AG10803 (cell line): ENCODE measurements at regions not wholly inside any gene's neighbourhood (a gene's known extent, or its start where the extent isn't known, plus 50 kb on each side); places are given as distances from the start of the nearest gene placed in this dataset.

Source experiments
- DNase-seq: peaks from one replicate; pipeline ENCODE4 v3.0.0; 2010; ENCODE audit warnings: low read depth
- H3K4me3 ChIP-seq: 2 replicates; pipeline ENCODE4 v1.5.1; 2011; ENCODE audit warnings: mild to moderate bottlenecking, low read length, control low read depth
- CTCF ChIP-seq: conservative IDR thresholded peaks from 2 replicates; pipeline ENCODE4 v1.5.1; 2011; ENCODE audit warnings: mild to moderate bottlenecking, low read length, control low read depth, inconsistent platforms

- no peak for DNase-seq
- no peak for TF ChIP-seq CTCF
Measured at GRCh38 chr6:134866563-134866962, 83.3 kb downstream of the ALDH8A1 start.

GRCh38 chr6:134864558-134864957 lies 85.3 kb downstream of the ALDH8A1 start:
- no peak for TF ChIP-seq CTCF
- DNase-seq = no peak
- no peak overlapping the region for H3K4me3 ChIP-seq

More at GRCh38 chr6:134866563-134866962, 83.3 kb downstream of the ALDH8A1 start:
- H3K4me3 ChIP-seq = no peak overlapping the region

- no peak for DNase-seq
- TF ChIP-seq CTCF = no peak
- H3K4me3 ChIP-seq = no peak overlapping the region
Measured at GRCh38 chr6:134863763-134864510, 86.0 kb downstream of the ALDH8A1 start.

GRCh38 chr6:134854366-134854765 lies 95.5 kb downstream of the ALDH8A1 start:
- no peak for TF ChIP-seq CTCF
- H3K4me3 ChIP-seq = no peak overlapping the region
- DNase-seq = no peak

- DNase-seq = peak; percentile 27
- no peak for TF ChIP-seq CTCF
- H3K4me3 ChIP-seq = no peak overlapping the region
Measured at GRCh38 chr6:134853111-134854055, 96.5 kb downstream of the ALDH8A1 start.

- DNase-seq = no peak
- no peak overlapping the region for H3K4me3 ChIP-seq
- no peak for TF ChIP-seq CTCF
Measured at GRCh38 chr6:134851548-134851947, 98.4 kb downstream of the ALDH8A1 start.
